CD4-positive, CD25-positive, alpha-beta regulatory T cell (primary cell): ENCODE measurements at regions not wholly inside any gene's neighbourhood (a gene's known extent, or its start where the extent isn't known, plus 50 kb on each side); places are given as distances from the start of the nearest gene placed in this dataset.

Experiments used
- ATAC-seq, 2 donors: fragments of 150-1000 bp; cut with Tn5 transposase; one replicate each; pipeline ENCODE4 v1.10.0; 2021; ENCODE audit warnings: low read depth in 2 of 2, moderate number of reproducible peaks in 2 of 2, moderate library complexity in 1 of 2
- DNase-seq, 3 donors: peaks; one replicate each; pipeline versions ENCODE4 v3.0.0 to v3.0.0-alpha.2; 2012 to 2022; ENCODE audit warnings: mixed read lengths in 1 of 3
- H3K27ac ChIP-seq: one replicate; pipeline ENCODE4 v1.7.0; 2013; ENCODE audit warnings: mild to moderate bottlenecking, low read length; ENCODE audit not compliant: insufficient read depth, poor library complexity, severe bottlenecking
- H3K27me3 ChIP-seq: one replicate; pipeline ENCODE4 v1.7.0; 2013; ENCODE audit warnings: low read length; ENCODE audit not compliant: control insufficient read depth, insufficient read depth
- H3K36me3 ChIP-seq: one replicate; pipeline ENCODE4 v1.7.0; 2013; ENCODE audit warnings: mild to moderate bottlenecking, low read length, moderate library complexity; ENCODE audit not compliant: control insufficient read depth, insufficient read depth
- H3K4me1 ChIP-seq: 2 replicates; pipeline ENCODE4 v1.7.0; 2013; ENCODE audit warnings: mild to moderate bottlenecking, low read length; ENCODE audit not compliant: insufficient read depth, control insufficient read depth, poor library complexity, severe bottlenecking
- H3K4me3 ChIP-seq: one replicate; pipeline ENCODE4 v1.7.0; 2013; ENCODE audit warnings: low read depth, mild to moderate bottlenecking, low read length, moderate library complexity
- H3K9me3 ChIP-seq, 2 experiments: 1 replicate in 1 of 2; 2 replicates in 1 of 2; pipeline ENCODE4 v1.7.0; 2013; ENCODE audit warnings: low read length in 2 of 2, mild to moderate bottlenecking in 1 of 2, moderate library complexity in 1 of 2; ENCODE audit not compliant: control insufficient read depth in 2 of 2
- H3K27ac Mint-ChIP-seq, 3 donors: one replicate each; pipeline ENCODE4 v1.8.0; 2020 to 2022; ENCODE audit warnings: mild to moderate bottlenecking in 3 of 3, mixed read lengths in 3 of 3, moderate library complexity in 2 of 3
- H3K27me3 Mint-ChIP-seq: one replicate; pipeline ENCODE4 v1.8.0; 2022; ENCODE audit warnings: mild to moderate bottlenecking, mixed read lengths
- H3K36me3 Mint-ChIP-seq: one replicate; pipeline ENCODE4 v1.8.0; 2020; ENCODE audit warnings: mixed read lengths
- H3K4me1 Mint-ChIP-seq, 4 donors: one replicate each; pipeline ENCODE4 v1.8.0; 2020 to 2022; ENCODE audit warnings: mixed read lengths in 4 of 4, mild to moderate bottlenecking in 1 of 4
- H3K4me3 Mint-ChIP-seq, 4 donors: one replicate each; pipeline ENCODE4 v1.8.0; 2020 to 2022; ENCODE audit warnings: mild to moderate bottlenecking in 4 of 4, mixed read lengths in 4 of 4, moderate library complexity in 3 of 4
- H3K9me3 Mint-ChIP-seq, 7 donors: one replicate each; pipeline ENCODE4 v1.8.0; 2020 to 2022; ENCODE audit warnings: mixed read lengths in 7 of 7, mild to moderate bottlenecking in 3 of 7, moderate library complexity in 2 of 7

DNA sequence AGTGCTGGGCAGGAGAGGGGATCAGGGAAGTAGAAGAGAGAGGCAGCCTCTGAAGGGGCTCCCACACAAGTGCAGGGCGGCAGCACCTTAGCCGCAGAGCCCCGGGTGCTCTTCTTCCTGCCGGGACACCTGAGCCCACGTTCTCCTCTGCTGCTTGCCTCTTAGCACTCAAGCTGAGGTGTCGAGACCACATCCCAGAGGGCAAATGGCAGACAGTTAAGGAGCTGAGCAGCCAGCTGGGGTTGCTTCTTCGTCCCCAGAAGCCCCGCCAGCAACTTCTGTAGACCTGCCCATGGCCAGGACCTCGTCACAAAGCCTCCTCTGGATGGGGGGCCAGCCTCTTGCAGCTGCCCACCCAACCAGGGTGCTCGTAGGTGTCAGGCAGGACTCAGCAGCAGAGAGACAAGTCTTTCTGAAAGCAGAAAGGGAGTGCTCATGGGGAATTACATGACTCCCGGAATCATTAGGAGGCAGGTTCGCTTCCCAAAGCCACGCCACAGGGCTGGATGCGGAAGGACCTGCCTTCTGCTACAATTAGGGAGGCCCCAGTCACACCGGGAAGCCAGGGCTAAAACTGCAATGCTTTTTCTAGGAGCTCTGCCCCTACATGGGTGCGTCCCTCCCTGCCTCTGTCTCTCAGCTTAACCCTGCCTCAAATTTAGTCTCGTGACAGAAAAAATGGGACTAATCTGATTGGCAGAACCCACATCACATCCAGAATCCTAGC, 141.4 kb upstream of the RAB4A start:
- Histone ChIP-seq H3K27ac (no peak overlapping the region), H3K4me1 (peaks cover 19% of the 10 kb centered on the region), H3K9me3 (no peaks in the 10 kb centered on the region), H3K27me3 (no peaks in the 10 kb centered on the region), H3K36me3 (no peaks in the 10 kb centered on the region), H3K4me3 (no peak overlapping the region)
- Mint-ChIP-seq H3K9me3 (peaks cover 0 to 8% (median 6%) of the 10 kb centered on the region in 7 donors), H3K27me3 (no peaks in the 10 kb centered on the region), H3K36me3 (peaks cover 8% of the 10 kb centered on the region), H3K27ac (peak overlapping the region; percentile 20 to 58 (median 51)), H3K4me3 (peak overlapping the region in 2 of 4 donors; percentile 22 to 73), H3K4me1 (peaks cover 5 to 46% (median 23%) of the 10 kb centered on the region in 4 donors)
- ATAC-seq (peak in 1 of 2 donors; percentile 15), DNase-seq (peak in 1 of 3 donors; percentile 50)

DNA sequence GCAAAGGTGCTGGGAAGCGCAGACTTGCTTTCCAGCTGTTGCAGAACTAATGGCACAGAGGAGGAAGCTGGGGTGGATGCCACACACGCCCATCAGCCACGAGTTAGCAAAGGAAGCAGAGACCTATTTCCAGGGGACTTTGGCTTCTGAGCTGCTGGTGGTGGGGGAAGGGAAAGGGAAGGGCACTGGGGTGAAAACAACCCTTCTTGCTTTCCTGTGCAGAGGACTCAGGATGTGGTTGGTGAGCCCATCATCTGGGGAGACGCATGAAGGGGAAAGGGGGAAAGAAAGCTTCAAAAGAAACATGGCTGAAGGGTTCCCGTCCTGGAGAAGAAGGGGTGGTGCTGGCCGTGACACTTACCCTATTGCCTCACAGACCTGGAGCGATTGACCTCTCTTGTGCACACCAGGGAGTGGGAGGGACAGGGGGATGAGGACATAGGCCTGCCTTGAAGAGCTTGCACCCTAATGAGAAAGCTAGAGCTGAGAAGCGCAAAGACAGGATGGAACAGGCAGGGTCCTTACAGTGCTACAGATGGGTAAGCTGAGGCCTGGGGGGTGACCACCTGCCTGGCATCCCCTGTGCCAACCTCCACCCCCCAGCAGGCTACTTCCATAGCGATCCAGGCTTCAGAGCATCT, 140.8 kb upstream of the RAB4A start:
- Histone ChIP-seq H3K4me1 (peaks cover 19% of the 10 kb centered on the region), H3K36me3 (no peaks in the 10 kb centered on the region), H3K4me3 (no peak overlapping the region), H3K9me3 (no peaks in the 10 kb centered on the region), H3K27me3 (no peaks in the 10 kb centered on the region), H3K27ac (no peak overlapping the region)
- H3K27me3 Mint-ChIP-seq, result no peaks in the 10 kb centered on the region
- ATAC-seq, result peak in 1 of 2 donors; percentile 41
- H3K27ac Mint-ChIP-seq, result peak overlapping the region in 2 of 3 donors; percentile 29 to 51
- H3K9me3 Mint-ChIP-seq, result peaks cover 2 to 13% (median 6%) of the 10 kb centered on the region in 7 donors
- H3K36me3 Mint-ChIP-seq, result peaks cover 8% of the 10 kb centered on the region
- DNase-seq, result peak in 2 of 3 donors; percentile 36 to 85
- H3K4me3 Mint-ChIP-seq, result peak overlapping the region in 2 of 4 donors; percentile 29 to 73
- H3K4me1 Mint-ChIP-seq, result peaks cover 5 to 46% (median 23%) of the 10 kb centered on the region in 4 donors

GRCh38 chr1:229131243-229132105, 139.4 kb upstream of the RAB4A start:
- Histone ChIP-seq H3K9me3 (no peaks in the 10 kb centered on the region), H3K4me3 (no peak overlapping the region), H3K36me3 (no peaks in the 10 kb centered on the region), H3K27me3 (no peaks in the 10 kb centered on the region), H3K4me1 (peaks cover 19% of the 10 kb centered on the region), H3K27ac (no peak overlapping the region)
- peaks cover 2 to 20% (median 6%) of the 10 kb centered on the region in 7 donors for H3K9me3 Mint-ChIP-seq
- no peaks in the 10 kb centered on the region for H3K27me3 Mint-ChIP-seq
- no peak for ATAC-seq
- peaks cover 5 to 49% (median 23%) of the 10 kb centered on the region in 4 donors for H3K4me1 Mint-ChIP-seq
- H3K36me3 Mint-ChIP-seq, result peaks cover 8% of the 10 kb centered on the region
- peak overlapping the region in 2 of 3 donors; percentile 0 to 29 for H3K27ac Mint-ChIP-seq
- no peak for DNase-seq
- no peak overlapping the region for H3K4me3 Mint-ChIP-seq

- H3K9me3 Mint-ChIP-seq, result peaks cover 2 to 20% (median 6%) of the 10 kb centered on the region in 7 donors
- Histone ChIP-seq H3K27me3 (no peaks in the 10 kb centered on the region), H3K4me3 (no peak overlapping the region), H3K36me3 (no peaks in the 10 kb centered on the region), H3K4me1 (peaks cover 19% of the 10 kb centered on the region), H3K27ac (no peak overlapping the region), H3K9me3 (no peaks in the 10 kb centered on the region)
- H3K27ac Mint-ChIP-seq, result peak overlapping the region; percentile 0 to 61 (median 29)
- no peaks in the 10 kb centered on the region for H3K27me3 Mint-ChIP-seq
- no peak for ATAC-seq
- DNase-seq, result no peak
- H3K4me3 Mint-ChIP-seq, result no peak overlapping the region
- H3K4me1 Mint-ChIP-seq, result peaks cover 5 to 51% (median 21%) of the 10 kb centered on the region in 4 donors
- peaks cover 8% of the 10 kb centered on the region for H3K36me3 Mint-ChIP-seq
Measured at GRCh38 chr1:229132106-229132443, 138.8 kb upstream of the RAB4A start.

GRCh38 chr1:229132706-229133105, 138.2 kb upstream of the RAB4A start:
- DNase-seq (no peak), ATAC-seq (no peak)
- H3K4me3 ChIP-seq, result no peak overlapping the region
- no peaks in the 10 kb centered on the region for H3K27me3 Mint-ChIP-seq
- H3K9me3 Mint-ChIP-seq, result peaks cover 2 to 20% (median 6%) of the 10 kb centered on the region in 7 donors
- H3K4me1 ChIP-seq, result peaks cover 19% of the 10 kb centered on the region
- H3K4me1 Mint-ChIP-seq, result peaks cover 3 to 51% (median 16%) of the 10 kb centered on the region in 4 donors
- H3K36me3 ChIP-seq, result no peaks in the 10 kb centered on the region
- no peak overlapping the region for H3K4me3 Mint-ChIP-seq
- H3K9me3 ChIP-seq, result no peaks in the 10 kb centered on the region
- H3K27ac ChIP-seq, result no peak overlapping the region
- H3K27ac Mint-ChIP-seq, result no peak overlapping the region
- H3K27me3 ChIP-seq, result no peaks in the 10 kb centered on the region
- H3K36me3 Mint-ChIP-seq, result peaks cover 8% of the 10 kb centered on the region

DNA sequence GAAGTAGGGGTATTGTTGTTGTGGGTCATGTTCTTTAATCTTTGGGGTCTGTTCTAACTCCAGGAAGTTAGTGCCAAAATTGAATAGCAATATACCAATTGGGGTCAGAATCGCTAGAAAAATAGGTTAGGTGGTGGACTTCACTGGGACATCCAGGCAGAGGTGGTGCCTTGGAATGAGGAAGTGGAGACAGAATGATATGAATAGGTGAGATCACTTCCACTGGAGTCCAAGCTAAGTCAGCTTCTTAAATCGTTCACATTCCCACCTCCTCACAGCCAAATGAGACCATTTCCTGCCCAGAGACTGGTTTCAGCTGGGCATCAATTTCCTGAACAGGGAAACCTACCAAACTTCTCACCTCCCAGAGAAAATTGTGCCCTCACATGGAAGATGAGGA, 137.8 kb upstream of the RAB4A start:
- Histone ChIP-seq H3K27ac (no peak overlapping the region), H3K4me1 (peaks cover 19% of the 10 kb centered on the region), H3K27me3 (no peaks in the 10 kb centered on the region), H3K4me3 (no peak overlapping the region), H3K36me3 (no peaks in the 10 kb centered on the region), H3K9me3 (no peaks in the 10 kb centered on the region)
- DNase-seq (no peak), ATAC-seq (no peak)
- Mint-ChIP-seq H3K36me3 (peaks cover 8% of the 10 kb centered on the region), H3K9me3 (peaks cover 2 to 20% (median 6%) of the 10 kb centered on the region in 7 donors), H3K27ac (no peak overlapping the region), H3K4me1 (peaks cover 0 to 49% (median 15%) of the 10 kb centered on the region in 4 donors), H3K27me3 (no peaks in the 10 kb centered on the region), H3K4me3 (no peak overlapping the region)

DNA sequence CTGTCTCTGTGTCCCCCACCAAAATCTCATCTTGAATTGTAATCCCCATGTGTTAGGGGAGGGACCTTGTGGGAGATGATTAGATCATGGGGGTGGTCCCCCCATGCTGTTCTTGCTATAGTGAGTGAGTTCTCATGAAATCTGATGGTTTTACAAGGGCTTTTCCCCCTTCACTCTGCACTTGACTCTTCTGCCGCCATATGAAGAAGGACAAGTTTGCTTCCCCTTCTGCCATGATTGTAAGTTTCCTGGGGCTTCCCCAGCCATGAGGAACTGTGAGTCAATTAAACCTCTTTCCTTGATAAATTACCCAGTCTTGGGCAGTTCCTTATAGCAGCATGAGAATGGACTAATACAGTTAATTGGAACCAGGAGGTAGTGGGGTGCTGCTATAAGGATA, 137.1 kb upstream of the RAB4A start:
- Mint-ChIP-seq H3K4me3 (no peak overlapping the region), H3K9me3 (peaks cover 2 to 20% (median 4%) of the 10 kb centered on the region in 7 donors), H3K27me3 (no peaks in the 10 kb centered on the region), H3K4me1 (peaks cover 0 to 48% (median 15%) of the 10 kb centered on the region in 4 donors), H3K27ac (no peak overlapping the region), H3K36me3 (peaks cover 8% of the 10 kb centered on the region)
- Histone ChIP-seq H3K36me3 (no peaks in the 10 kb centered on the region), H3K27me3 (no peaks in the 10 kb centered on the region), H3K9me3 (no peaks in the 10 kb centered on the region), H3K4me1 (peaks cover 19% of the 10 kb centered on the region), H3K4me3 (no peak overlapping the region), H3K27ac (no peak overlapping the region)
- no peak for ATAC-seq
- DNase-seq, result no peak
